ENCODE measurements at regions not wholly inside any gene's neighbourhood (a gene's known extent, or its start where the extent isn't known, plus 50 kb on each side); places are given as distances from the start of the nearest gene placed in this dataset.
"Not testable (repeated sequence)": the region's sequence is repeated elsewhere in the genome, so short reads cannot be mapped to it uniquely, and the experiment has no call there.

- DNase-seq = no peak
These were observed 96.0 kb upstream of the VGLL4 start for GRCh38 chr3:11739706-11740105.

GRCh38 chr3:11739123-11739522 lies 95.4 kb upstream of the VGLL4 start:
- DNase-seq = no peak

DNA sequence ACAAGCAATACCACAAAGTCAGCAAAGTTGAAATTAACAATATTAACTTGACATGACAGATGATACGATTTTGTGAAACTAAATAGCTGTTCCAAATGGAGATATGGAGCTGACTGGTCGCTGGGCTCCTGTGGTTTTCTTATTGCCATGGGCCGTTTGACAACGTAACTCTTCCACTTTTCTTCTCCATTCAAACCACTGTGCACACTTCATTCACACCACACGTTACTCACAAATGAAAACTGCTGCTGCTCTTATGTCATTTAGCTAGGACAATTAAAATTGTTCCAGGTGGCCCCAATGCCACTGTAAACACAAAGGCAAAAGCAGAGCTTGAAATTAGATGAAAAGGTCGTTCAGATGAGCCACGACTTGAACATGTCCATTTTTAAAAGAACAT lies 94.0 kb upstream of the VGLL4 start:
- no peak for DNase-seq

DNA sequence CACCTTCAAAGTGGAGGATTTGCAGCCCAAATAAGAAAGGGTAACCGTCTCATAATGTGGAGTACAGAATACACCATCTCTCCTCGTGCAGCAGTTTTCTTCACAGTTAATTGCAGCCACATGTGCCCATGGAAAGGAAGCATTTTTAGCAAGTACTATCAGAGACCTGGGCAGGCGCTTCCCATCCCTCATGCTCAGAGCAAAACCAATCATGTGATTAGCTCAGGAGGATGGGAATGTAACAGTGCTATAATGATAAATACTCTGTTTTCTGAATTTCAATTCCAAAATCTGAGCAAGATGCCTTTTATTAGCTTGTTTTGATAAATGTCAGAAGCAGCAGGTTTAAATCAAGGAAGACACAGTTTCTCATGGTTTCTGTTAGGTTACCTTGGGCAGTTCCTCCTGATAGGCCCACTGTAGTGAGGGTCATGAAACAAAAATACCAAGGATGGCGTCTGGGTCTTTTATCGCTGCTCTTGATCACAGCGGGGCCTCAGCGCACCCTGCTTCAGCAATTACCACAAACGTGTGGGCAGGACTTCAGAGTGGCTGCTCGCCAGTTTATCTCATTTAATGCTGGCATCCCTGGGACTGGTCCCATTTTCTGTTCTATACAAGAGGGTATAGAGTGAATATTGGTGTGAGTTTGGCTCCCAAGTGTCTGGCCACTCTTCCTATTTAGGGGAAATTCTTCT lies 92.6 kb upstream of the VGLL4 start:
- DNase-seq = no peak

DNA sequence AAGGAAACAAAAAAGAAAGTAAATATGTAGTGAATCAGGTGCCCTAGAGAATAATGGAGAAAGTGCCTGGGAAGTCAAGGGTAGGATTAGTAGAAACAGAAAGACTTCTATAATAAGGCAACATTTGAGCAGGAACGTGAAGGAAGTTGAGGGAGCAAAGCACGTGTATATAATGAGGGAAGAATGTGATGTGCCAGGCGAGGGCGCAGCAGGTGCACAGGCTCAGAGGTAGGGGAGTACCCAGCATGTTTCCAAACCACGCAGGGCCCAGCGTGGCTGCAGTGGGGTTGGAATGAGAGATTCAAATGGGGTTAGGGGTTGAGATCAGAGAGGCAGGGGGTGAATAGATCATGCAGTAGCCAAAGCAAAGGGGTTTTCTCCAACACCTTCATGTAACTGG lies 91.9 kb upstream of the VGLL4 start:
- DNase-seq = no peak

- not testable (repeated sequence) for DNase-seq
These were observed 91.4 kb upstream of the VGLL4 start for GRCh38 chr3:11735111-11735510.

DNA sequence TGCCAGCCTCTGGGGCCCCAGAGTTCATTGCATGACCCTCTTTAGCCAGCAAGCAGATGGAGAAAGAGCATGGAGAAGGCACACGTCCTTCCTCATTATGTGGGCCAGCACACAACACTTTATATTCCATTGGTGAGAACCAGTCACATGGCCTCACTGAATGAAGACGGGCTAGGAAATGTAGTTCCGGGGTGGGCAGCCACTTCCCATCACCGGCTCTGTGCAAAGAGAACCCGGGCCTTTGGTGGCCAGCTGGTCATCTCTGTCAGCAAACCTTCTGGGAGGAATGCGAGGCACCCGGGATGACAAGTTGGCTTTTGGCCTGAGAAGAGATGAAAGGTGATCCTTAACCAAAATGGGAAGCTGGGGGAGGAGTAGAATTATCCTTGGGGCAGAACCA lies 90.2 kb upstream of the VGLL4 start:
- no peak for DNase-seq

DNA sequence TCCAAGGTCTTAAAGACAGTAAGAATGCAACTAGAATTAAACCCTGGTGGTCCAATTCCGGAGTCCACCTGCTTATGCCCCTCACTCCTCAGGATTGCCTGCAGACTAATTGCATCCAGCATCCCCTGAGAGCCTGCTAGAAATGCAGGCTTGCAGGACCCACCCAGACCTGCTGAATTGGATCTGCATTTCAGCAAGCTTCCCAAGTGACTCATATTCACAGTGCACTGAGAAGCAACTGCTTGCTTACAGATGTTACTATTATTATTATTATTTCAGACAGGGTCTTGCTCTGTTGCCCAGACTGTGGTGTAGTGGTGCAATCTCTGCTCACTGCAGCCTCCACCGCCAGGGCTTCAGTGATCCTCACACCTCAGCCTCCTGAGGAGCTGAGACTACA lies 83.5 kb upstream of the VGLL4 start:
- DNase-seq = no peak

GRCh38 chr3:11726146-11726545 lies 82.4 kb upstream of the VGLL4 start:
- no peak for DNase-seq

GRCh38 chr3:11725340-11725641 lies 81.6 kb upstream of the VGLL4 start:
- not testable (repeated sequence) for DNase-seq

GRCh38 chr3:11724615-11725339 lies 81.1 kb upstream of the VGLL4 start:
- DNase-seq = no peak

DNA sequence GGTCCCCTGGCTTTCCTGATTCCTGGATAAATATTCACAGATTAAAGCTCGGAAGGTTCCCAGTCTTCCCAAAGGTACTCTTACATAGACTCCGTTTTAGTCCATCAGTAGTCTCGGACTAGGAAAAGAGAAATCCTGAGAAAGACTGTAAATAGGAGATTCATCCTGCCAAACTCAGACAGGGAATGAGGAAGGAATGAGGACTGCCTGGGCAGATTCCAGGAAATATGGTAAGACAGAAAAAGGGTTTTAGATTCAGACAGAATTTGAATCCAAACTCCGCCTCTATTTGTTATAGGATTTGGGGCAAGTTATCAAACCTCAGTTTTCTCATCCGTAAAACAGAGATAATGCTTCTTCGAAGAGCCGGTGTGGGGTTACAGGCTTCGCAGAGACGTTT lies 77.8 kb upstream of the VGLL4 start:
- DNase-seq = no peak

- DNase-seq = no peak
These were observed 77.2 kb upstream of the VGLL4 start for GRCh38 chr3:11720917-11721411.

DNA sequence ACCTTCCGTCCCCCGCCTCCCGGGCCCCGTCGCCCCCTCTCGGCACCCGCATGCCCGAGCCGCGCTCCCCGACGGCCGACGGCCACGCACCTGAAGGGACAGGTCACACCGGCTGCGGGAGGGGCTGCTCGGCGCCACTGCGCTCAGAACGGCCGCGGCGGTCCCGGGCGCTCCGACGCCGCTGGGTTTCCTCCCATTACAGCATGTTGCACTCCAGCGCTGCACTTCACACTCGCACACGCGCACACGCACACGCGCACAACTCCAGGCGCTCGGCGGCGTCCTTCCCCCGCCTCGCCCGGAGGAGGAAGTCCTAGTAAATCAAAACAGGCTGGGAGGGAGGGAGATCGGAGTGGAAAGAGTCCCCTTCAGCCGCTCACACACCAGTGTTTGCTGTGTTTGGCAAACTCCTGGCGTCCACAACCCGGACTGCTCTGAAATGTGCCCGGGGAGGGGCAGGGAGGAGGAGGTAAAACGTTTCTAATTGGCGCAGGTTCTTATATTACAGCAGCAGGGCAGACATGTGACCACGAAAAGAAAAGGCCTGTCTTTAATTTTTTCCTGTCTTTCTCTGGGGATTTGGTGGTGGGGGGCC lies 76.7 kb upstream of the VGLL4 start:
- peak; percentile 38 for DNase-seq

DNA sequence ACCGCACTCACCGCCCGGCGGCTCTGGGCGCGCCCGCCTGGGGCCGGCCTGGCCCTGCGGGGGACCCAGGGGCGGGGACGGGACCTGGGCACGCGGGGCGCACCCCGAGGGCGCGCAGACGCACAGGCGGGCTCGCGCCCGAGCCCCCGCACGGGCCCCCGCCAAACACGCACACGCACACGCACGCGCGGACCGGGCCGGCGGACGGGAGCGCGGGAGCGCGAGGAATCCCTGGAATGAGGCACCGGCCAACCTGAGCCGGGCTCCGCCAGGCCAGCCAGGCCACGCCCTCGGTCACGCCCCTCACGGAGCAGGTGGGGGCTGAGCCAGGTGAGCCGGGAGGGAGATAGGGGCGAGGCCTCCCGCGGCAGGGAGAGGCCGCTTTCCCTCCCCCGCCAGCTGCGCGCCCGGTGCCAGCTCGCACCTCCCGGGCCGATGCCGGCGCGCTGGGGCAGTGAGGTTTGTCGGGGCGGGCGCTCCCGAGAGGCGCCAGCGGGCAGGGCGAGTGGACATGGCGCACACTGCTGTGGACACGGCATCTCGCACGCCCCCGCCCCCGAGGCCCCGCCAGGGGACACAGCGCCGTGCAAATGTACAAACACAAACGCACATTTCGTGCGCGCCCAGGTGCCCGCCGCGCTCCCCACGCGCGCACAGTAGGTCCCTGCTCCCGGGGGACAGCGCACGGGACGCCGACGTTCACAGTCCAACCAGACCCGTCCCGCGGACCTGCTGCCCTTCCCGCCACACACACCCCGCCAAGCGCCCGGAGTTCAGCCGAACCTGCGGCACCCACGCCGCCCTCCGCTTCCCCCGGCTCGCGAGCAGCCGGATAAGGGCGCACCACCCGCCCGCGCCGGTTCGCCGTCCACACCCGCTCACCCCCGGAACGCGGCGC lies 75.9 kb upstream of the VGLL4 start:
- DNase-seq = peak; percentile 75

- peak; percentile 21 for DNase-seq
These were observed 75.1 kb upstream of the VGLL4 start for GRCh38 chr3:11718637-11719405.

GRCh38 chr3:11717768-11718636 lies 74.3 kb upstream of the VGLL4 start:
- DNase-seq = no peak

GRCh38 chr3:11717301-11717700 lies 73.6 kb upstream of the VGLL4 start:
- DNase-seq = no peak

GRCh38 chr3:11716573-11717290 lies 73.0 kb upstream of the VGLL4 start:
- DNase-seq = no peak

GRCh38 chr3:11713171-11713570 lies 69.5 kb upstream of the VGLL4 start:
- DNase-seq = no peak

GRCh38 chr3:11712646-11713045 lies 68.9 kb upstream of the VGLL4 start:
- no peak for DNase-seq
